ENCODE measurements at regions not wholly inside any gene's neighbourhood (a gene's known extent, or its start where the extent isn't known, plus 50 kb on each side); places are given as distances from the start of the nearest gene placed in this dataset.

DNA sequence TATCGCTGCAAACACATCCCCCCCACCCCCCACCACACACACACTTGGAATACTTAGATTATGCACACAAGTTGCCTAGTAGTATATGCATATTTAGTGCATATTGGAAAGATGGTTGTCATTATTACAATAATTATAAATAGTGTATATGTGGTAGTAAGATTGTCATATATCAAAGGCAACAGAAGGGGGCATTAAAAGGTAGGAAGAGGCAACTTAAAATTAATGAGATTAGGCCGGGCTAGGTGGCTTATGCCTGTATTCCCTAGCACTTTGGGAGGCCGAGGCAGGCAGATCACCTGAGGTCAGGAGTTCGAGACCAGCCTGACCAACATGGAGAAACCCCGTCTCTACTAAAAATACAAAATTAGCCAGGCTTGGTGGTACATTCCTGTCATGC is 52.1 kb downstream of the GSC start:
- DNase-seq (ENCODE audit: low read depth in 3 of 3): no peak

DNA sequence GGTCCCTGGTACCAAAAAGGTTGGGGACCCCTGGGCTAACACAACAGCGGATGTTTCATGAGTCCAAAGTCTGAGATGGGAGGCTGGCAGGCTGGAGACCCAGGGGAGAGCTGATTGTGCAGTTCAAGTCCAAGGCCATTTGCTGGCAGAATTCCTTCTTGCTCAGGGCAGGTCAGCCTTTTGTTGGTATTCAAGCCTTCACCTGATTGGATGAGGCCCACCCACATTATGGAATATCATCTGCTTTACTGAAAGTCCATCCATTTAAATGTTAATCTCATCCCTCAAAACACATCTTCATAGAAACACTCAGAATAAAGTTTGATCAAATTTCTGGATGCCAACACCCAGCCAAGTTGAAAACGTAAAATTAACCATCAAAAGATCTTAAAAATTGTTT is 52.9 kb downstream of the GSC start:
- no peak for DNase-seq (ENCODE audit: low read depth in 3 of 3)

- DNase-seq (ENCODE audit: low read depth in 3 of 3): no peak
These were observed 56.8 kb downstream of the GSC start for GRCh38 chr14:94713115-94713514.

GRCh38 chr14:94710731-94711130 is 59.2 kb downstream of the GSC start:
- no peak for DNase-seq (ENCODE audit: low read depth in 3 of 3)

DNA sequence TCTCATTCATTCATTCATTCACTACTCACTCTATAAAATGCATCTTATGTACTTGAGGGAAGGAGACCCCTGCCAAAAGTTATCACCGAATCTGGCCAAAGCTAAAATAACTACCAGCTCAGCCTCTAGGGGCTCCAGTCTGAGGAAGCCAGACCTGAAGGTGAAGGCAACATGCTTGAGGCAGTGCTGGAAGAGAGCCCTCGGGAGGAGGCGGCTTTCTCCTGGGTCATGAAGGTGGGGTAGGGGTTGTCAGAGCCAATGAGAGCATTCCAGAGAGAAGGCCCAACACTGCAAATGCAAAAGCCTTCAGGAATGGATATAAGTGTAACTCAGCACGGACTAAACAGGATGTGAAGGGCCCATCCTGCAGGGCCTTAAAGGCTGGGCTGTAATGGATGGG is 62.4 kb downstream of the GSC start:
- no peak for DNase-seq (ENCODE audit: low read depth in 3 of 3)

DNA sequence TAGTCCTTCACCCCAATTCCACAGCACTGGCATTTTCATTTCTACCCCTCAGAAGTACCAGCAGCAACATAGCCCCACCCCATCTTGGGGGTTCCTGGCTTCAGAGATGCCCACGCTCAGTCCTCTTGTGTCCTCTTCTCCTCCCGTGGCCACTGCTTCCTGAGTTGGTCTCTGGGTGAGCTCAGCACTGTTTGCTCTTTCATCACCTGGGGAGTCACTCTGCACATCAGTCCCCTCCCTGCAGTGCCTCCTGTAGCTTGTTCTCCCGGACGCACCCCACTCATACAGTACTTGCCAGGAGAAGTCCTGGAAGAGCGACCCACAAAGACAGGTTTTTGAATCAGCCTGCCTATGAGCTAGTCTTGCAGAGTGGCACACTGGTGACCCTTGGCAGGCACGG is 63.8 kb downstream of the GSC start:
- DNase-seq (ENCODE audit: low read depth in 3 of 3): no peak

GRCh38 chr14:94702629-94703028 is 67.3 kb downstream of the GSC start:
- DNase-seq (ENCODE audit: low read depth in 3 of 3): no peak

GRCh38 chr14:94701861-94702370 is 68.0 kb downstream of the GSC start:
- DNase-seq (ENCODE audit: low read depth in 3 of 3): no peak

- no peak for DNase-seq (ENCODE audit: low read depth in 3 of 3)
These were observed 69.6 kb downstream of the GSC start for GRCh38 chr14:94700336-94700735.

GRCh38 chr14:94699831-94700230 is 70.1 kb downstream of the GSC start:
- DNase-seq (ENCODE audit: low read depth in 3 of 3): no peak

DNA sequence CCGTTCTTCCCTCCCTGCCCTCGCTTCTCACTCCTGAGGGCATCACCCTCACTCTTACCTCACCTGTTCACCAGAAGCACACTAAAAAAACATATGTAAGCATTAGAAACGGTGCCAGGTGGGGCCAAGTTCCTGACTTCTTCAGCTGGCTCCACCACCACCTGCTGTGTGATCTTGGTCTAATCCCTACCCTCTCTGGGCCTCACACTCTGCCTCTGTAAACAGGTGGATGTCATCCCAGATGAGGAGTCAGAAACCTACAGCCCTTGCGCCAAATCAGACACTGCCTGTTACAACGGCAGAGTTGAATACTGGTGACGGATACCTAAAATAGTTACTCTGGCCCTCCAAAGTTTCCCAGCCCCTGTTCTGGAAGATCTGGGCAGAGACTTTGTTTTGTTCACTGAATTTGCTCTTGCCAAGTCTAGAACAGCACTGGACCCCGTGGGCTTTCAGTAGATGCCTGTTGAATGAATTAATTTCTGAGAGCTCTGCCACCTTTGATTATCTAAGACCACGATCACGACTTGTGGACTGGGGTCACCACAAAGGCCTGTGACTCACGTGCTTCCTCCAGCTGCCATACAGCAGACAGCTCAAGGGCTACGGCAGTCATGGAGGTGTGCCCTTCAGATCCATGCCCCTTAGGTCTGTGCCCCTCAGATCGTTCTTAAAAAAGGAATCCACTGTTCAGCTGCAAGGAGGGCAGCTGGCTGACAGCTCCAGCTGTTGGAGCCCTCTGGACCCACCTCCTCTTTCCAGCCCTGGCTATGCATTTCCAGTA is 71.9 kb downstream of the GSC start:
- no peak for DNase-seq (ENCODE audit: low read depth in 3 of 3)

GRCh38 chr14:94696518-94696917 is 73.4 kb downstream of the GSC start:
- no peak for DNase-seq (ENCODE audit: low read depth in 3 of 3)

DNA sequence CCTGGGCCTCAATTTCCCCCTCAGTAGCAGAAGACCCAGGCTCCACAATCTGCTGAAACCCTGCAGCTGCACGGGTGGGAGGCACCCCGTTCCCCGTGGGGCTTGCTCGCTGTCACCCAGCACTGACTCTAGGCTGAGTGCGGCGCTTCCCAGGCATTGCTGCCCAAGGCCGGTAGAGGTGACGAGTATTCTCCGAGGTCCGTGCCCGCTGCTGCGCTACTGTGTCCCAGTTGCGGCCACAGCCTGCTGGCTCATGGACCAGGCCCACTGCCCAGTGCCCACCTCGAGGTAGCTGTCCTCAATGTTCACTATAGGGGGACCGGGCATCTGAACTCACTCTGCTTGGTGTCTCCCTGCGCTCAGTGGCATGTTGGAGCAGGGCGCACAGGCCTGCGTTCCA is 74.7 kb downstream of the GSC start:
- DNase-seq (ENCODE audit: low read depth in 3 of 3): no peak

GRCh38 chr14:94691660-94692034 is 78.3 kb downstream of the GSC start:
- no peak for DNase-seq (ENCODE audit: low read depth in 3 of 3)

DNA sequence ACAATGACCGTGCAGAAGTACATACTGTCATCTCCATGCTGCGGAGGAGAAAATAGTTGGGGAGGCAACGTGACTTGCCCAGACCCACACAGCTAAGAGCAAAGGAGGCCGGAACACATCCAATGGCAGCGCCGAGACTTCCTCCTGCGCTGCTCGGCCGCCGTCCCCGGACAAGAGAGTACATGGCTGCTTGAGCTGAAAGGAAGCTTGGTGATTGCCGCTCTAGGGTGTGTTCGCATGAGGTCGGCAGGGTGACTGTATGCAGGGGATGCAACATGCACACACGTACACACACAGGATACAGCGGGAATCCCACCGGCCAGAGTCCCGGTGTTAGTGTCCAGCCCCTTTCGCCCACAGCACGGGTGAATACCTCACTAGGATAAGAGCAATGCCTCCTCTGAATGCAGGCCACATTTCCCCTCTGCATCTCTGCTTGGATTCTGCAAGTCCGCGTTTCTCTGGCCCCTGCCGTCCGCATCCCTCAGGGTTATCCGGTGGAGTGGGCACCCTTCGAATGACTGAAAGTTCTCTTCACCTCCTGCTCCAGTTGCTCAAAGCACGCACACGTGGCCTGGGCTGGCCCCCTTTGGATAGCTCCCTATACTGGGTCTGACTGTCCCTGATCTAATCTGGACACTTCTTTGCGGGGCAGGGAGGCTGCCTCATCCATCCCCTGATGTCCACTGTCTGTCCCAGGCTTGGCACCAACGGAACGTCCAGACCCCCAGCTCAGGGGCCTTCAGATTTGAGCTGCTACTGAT is 78.8 kb downstream of the GSC start:
- DNase-seq (ENCODE audit: low read depth in 3 of 3): no peak

- no peak for DNase-seq (ENCODE audit: low read depth in 3 of 3)
These were observed 78.3 kb downstream of the SERPINA3 start for GRCh38 chr14:94690486-94690885.

- DNase-seq (ENCODE audit: low read depth in 3 of 3): no peak
These were observed 77.8 kb downstream of the SERPINA3 start for GRCh38 chr14:94689985-94690400.

DNA sequence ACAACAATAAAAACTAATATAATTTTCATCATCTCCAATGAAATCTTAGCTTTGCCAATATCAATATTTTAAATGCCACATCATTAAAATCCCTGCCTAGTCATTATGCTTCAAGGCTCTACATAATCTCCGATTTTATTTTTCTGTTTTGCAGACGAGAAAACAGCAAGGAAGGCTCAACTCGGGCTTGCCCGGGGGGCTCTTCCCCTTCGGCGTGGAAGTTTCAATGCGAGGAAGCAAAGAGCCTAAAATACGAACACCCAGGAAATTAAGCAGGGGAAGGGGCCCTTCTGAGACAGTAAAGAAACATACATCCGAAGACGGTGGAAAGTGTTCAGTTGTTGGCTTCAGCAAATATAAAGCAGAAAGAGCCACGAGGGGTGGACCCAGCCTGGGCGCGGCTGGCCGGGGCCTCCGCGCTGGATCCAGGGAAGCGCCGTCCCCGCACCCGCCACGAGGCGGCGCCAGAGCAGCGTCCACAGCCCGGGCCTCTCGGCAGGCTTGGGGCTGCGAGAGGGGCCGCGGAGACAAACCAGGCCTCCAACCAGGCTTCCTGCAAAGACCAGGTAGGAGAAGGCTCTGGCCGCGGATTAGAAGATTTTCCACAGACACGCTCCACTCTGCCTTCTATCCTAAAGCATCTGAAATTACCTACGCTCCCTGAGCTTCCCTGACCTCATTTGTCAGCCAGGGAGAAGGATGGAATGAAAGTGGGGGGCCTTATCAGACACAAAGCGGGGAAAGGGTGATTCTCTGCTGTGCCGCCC is 77.2 kb downstream of the SERPINA3 start:
- DNase-seq (ENCODE audit: low read depth in 3 of 3): peak in 2 of 3 experiments; percentile 9 to 38

DNA sequence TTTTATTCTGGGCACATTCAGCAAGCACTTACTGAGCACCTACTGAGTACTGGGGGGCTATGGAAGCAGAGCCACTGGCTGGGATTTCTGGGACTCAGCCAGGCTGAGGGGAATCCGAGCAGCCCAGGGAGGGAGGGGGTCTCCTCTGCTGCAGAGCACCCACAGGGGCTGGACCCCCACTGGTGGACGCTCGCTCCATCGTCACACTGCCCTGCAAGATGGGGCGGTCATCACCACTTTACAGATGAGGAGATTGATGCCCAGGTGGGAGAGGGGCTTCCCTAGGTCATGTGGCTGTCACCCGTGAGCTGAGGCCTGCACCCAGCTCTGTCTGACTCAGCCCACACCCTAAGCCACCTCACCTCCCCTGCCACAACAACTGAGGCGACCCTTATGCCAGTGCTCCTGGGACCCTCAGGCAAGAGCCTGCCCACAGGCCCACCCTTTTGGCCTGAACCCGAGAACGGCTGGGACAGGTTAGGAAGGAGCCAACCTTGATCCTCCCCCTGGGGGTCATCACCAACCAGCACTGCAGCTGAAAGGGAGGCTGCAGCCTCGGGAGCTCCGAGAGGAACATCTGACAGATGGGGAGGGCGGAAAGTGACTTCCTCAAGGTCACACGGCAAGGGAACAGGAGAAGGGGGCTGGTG is 74.4 kb downstream of the SERPINA3 start:
- DNase-seq (ENCODE audit: low read depth in 3 of 3): no peak

DNA sequence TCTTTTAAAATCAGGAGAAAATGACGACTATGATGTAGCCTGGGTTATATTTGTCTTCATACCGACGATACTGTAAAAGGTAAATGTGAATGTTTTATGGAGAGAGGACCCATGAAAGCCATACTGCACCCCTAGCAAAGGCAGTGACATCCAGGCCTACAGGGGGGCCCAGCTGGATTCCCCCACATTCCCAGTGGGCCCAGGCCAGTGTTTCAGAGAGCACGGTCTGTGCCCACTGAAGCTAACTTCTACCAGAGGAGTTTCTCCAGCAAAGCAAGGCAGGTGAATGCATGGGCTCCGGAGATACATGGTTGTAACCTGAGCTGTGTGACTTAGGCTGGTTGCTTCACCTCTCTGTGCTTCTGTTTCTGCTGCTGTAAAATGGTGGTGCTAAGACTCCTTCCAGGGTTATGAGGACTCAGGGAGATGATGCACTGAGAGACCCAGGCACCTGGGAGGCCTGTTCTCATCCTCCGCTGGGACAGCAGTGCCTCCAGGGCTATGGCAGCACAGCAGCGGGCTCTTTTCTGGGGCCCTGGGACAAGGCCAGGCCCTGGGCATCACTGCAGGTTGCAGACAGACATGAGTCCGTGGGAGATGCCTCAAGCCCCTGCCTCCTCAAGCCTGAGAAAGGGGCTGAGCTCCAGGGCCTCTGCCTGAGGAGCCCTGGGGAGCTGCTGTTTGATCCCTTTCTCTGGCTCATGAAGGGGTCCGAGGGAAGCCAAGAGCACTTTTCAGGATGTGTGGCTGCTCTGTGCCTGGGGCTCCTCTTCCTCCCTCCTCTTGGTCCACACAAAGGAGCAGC is 73.7 kb downstream of the SERPINA3 start:
- no peak for DNase-seq (ENCODE audit: low read depth in 3 of 3)

DNA sequence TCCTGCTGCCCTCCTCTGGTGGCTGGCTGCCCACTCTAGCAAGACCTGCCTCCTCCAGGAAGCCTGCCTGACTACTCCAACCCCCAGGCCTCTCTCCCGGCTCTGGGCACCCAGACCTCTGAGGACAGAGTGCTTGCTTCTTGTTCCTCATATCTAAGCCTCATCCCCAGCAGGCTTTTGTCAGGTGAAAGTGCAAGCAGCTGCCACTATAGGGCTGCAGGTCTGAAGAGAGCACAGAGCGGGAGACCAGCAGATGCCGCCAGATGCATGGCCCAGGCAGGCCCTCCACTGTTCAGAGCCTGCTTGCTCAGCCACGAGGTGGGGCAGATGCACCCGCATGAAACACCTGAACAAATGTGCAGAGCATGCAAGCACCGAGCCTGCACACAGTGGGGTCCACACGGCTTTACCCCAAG is 73.0 kb downstream of the SERPINA3 start:
- no peak for DNase-seq (ENCODE audit: low read depth in 3 of 3)

Data from stimulated activated CD4-positive, alpha-beta T cell treated with anti-CD3 and anti-CD28 coated beads, TNF-alpha, amount 100 ng/mL, for 4 hours (primary cell).